HCT116 (cell line): ENCODE measurements at regions not wholly inside any gene's neighbourhood (a gene's known extent, or its start where the extent isn't known, plus 50 kb on each side); places are given as distances from the start of the nearest gene placed in this dataset.

ENCODE experiments used
- CTCF ChIP-seq, 3 experiments: fragments of 200-600 bp in 1 of 3; sonication (generic) in 1 of 3; IDR thresholded peaks in 2 of 3; conservative IDR thresholded peaks in 1 of 3; 2 replicates each; pipeline ENCODE4 v1.5.1; 2012 to 2017; ENCODE audit warnings: low read depth in 2 of 3, low read length in 2 of 3, antibody characterized with exemption in 1 of 3, borderline replicate concordance in 1 of 3, control low read depth in 1 of 3, mild to moderate bottlenecking in 1 of 3, mixed read lengths in 1 of 3, mixed run types in 1 of 3, moderate library complexity in 1 of 3; ENCODE audit not compliant: insufficient read depth in 1 of 3
- EZH2 ChIP-seq: fragments of 200-600 bp; sonication (generic); IDR thresholded peaks from 2 replicates; pipeline ENCODE4 v1.6.1; 2017; ENCODE audit warnings: antibody characterized with exemption, mixed run types
- EZH2phosphoT487 ChIP-seq: fragments of 200-600 bp; IDR thresholded peaks from 2 replicates; pipeline ENCODE4 v1.6.1; 2018; ENCODE audit warnings: antibody characterized with exemption, borderline replicate concordance
- POLR2A ChIP-seq: IDR thresholded peaks from 2 replicates; pipeline ENCODE4 v1.7.0; 2011; ENCODE audit warnings: borderline replicate concordance; ENCODE audit not compliant: insufficient read depth, insufficient read length; ENCODE audit errors: extremely low read depth
- POLR2AphosphoS5 ChIP-seq: IDR thresholded peaks from 2 replicates; pipeline ENCODE4 v1.6.1; 2011; ENCODE audit warnings: mild to moderate bottlenecking, low read depth, low read length, moderate library complexity
- TF ChIP-seq, protein P1 (sequence below): IDR thresholded peaks from 2 replicates; pipeline ENCODE4 v1.6.1; 2012; ENCODE audit warnings: low read depth

DNA sequence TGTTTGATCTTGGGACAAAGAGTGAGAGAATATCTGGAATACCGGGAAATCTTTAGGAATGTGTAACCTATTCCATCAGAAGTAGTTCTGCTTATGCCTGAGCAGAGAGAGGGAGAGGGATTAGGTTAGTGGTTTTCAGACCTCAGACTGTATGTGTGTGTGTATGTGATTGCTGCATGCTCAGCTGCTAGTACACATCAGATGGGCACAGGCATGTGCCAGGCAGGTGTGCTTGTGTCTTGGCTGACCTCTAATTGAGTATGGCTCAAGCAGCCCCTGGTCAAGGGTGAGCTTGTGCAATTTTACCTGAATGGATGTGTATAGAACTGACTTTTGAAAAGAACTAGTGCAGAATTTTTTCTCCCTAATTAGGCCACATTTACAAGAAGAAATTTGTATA, 91.2 kb downstream of the INSIG2 start:
- no peak for TF ChIP-seq CTCF (IDR thresholded peaks at IDR 0.05 in 2 of 3, conservative IDR thresholded peaks at IDR 0.05 in 1 of 3; ENCODE audit: borderline replicate concordance in 1 of 3, insufficient read depth in 1 of 3, low read depth in 2 of 3, low read length in 2 of 3)
- TF ChIP-seq POLR2A: no peak
- TF ChIP-seq, protein P1, sequence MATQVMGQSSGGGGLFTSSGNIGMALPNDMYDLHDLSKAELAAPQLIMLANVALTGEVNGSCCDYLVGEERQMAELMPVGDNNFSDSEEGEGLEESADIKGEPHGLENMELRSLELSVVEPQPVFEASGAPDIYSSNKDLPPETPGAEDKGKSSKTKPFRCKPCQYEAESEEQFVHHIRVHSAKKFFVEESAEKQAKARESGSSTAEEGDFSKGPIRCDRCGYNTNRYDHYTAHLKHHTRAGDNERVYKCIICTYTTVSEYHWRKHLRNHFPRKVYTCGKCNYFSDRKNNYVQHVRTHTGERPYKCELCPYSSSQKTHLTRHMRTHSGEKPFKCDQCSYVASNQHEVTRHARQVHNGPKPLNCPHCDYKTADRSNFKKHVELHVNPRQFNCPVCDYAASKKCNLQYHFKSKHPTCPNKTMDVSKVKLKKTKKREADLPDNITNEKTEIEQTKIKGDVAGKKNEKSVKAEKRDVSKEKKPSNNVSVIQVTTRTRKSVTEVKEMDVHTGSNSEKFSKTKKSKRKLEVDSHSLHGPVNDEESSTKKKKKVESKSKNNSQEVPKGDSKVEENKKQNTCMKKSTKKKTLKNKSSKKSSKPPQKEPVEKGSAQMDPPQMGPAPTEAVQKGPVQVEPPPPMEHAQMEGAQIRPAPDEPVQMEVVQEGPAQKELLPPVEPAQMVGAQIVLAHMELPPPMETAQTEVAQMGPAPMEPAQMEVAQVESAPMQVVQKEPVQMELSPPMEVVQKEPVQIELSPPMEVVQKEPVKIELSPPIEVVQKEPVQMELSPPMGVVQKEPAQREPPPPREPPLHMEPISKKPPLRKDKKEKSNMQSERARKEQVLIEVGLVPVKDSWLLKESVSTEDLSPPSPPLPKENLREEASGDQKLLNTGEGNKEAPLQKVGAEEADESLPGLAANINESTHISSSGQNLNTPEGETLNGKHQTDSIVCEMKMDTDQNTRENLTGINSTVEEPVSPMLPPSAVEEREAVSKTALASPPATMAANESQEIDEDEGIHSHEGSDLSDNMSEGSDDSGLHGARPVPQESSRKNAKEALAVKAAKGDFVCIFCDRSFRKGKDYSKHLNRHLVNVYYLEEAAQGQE: no peak
- TF ChIP-seq EZH2phosphoT487: no peak
- no peak for TF ChIP-seq EZH2
- no peak for TF ChIP-seq POLR2AphosphoS5
